ENCODE measurements at regions not wholly inside any gene's neighbourhood (a gene's known extent, or its start where the extent isn't known, plus 50 kb on each side); places are given as distances from the start of the nearest gene placed in this dataset.

DNA sequence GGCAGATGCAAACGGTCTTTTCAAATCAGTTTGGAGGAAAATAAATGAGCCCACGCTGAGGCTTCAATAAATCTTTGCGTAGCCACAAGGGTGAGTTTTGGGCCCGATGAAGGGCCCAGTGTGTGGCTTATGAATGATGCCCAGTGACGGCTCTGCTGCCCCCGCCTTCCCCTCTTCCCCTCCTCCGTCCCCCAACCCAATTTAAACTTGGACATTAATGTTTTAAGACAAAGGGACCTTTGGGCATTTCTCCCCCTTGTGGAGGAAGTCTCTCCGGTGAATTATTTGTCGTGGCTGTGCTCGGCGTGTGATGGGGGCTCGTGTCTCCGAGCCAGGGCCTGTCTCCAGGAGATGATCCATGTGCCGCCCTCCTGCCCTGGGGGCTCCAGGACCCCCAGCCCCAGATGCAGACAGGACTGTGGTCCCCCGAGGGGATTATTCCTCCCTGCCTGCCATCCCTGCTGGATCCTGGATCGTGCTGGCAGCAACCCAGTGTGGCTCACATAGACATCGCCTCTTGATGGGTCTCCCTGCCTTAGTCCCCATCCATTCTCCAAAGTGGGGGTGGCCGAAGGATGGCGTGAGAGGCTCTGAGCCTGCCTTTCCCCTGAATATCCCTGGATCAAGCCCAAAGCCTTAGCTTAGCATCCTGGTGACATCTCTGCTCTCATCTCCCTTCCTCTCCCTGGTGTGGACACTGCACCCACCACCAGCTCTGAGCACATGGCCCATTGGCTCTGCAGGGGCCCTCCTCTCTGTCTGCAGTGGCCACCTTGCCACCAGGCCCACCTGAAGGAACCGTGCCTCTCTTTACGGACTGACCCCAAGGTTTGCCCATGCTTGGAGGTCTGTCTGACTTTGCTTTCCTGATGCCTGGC is 56.4 kb downstream of the SMIM38 start:
- Histone ChIP-seq H3K4me1 (peaks cover 0 to 6% (median 0%) of the 10 kb centered on the region in 9 donors), H3K9me3 (peaks cover 0 to 9% (median 0%) of the 10 kb centered on the region in 11 donors), H3K27me3 (peaks cover 0 to 12% (median 0%) of the 10 kb centered on the region in 7 donors), H3K27ac (no peak overlapping the region), H3K36me3 (no peaks in the 10 kb centered on the region), H3K4me3 (no peak overlapping the region)
- intact Hi-C loops (cut with DNase I) = loop anchor here in 2 of 10 donors (5.0 to 10.0 kb wide), 2 partner anchors 77 to 80 kb away; no protein-coding TSS in a partner anchor
- ATAC-seq (peak in 1 of 8 donors; percentile 26), DNase-seq (no peak)
- WGBS, 2 donors = 42 to 46% methylated on average over 21 of the region's 21 CpGs
- TF ChIP-seq, protein P1, sequence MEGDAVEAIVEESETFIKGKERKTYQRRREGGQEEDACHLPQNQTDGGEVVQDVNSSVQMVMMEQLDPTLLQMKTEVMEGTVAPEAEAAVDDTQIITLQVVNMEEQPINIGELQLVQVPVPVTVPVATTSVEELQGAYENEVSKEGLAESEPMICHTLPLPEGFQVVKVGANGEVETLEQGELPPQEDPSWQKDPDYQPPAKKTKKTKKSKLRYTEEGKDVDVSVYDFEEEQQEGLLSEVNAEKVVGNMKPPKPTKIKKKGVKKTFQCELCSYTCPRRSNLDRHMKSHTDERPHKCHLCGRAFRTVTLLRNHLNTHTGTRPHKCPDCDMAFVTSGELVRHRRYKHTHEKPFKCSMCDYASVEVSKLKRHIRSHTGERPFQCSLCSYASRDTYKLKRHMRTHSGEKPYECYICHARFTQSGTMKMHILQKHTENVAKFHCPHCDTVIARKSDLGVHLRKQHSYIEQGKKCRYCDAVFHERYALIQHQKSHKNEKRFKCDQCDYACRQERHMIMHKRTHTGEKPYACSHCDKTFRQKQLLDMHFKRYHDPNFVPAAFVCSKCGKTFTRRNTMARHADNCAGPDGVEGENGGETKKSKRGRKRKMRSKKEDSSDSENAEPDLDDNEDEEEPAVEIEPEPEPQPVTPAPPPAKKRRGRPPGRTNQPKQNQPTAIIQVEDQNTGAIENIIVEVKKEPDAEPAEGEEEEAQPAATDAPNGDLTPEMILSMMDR (IDR thresholded peaks at IDR 0.05) = peak in 7 of 9 donors; percentile 28 to 51 (median 41)

DNA sequence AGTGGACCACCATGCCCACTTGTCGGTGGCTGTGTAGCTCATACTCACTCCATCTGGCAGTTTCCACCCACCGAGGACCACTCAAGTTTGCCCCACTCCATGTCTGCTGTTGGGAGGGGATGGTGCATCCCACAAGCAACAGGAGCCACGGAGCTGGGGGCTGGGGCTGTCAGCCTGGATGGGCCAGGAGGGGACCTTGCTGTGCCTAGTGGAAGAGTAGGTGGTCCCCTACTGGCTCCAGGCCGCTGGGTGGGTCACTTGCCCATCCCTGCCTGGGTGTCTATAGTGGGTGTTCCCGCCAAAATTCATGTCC is 57.0 kb downstream of the SMIM38 start:
- intact Hi-C loops (cut with DNase I) = loop anchor here in 2 of 10 donors (5.0 to 10.0 kb wide), 2 partner anchors 78 to 80 kb away; no protein-coding TSS in a partner anchor
- 95 to 97% methylated on average over 5 of the region's 5 CpGs for WGBS, 2 donors

DNA sequence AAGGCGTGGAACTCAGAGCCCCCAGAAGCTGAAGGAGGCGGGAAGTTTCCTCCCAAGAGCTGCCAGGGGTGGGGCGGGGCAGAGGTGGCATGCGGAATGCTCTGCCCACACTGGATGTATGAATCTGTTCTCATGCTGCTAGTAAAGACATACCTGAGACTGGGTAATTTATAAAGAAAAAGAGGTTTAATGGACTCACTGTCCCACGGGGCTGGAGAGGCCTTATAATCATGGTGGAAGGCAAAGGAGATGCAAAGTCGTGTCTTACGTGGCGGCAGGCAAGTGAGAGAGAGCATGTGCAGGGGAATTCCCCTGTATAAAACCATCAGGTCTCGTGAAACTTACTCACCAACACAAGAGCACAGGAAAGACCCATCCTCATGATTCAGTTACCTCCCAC is 57.6 kb downstream of the SMIM38 start:
- Histone ChIP-seq H3K27me3 (peaks cover 0 to 12% (median 0%) of the 10 kb centered on the region in 7 donors), H3K4me1 (peaks cover 0 to 10% (median 0%) of the 10 kb centered on the region in 9 donors), H3K9me3 (peaks cover 0 to 3% (median 0%) of the 10 kb centered on the region in 11 donors), H3K4me3 (no peak overlapping the region), H3K27ac (no peak overlapping the region), H3K36me3 (no peaks in the 10 kb centered on the region)
- intact Hi-C loops (cut with DNase I) = loop anchor here in 2 of 10 donors (5.0 to 10.0 kb wide), 2 partner anchors 79 to 81 kb away; no protein-coding TSS in a partner anchor
- ATAC-seq (no peak), DNase-seq (no peak)
- whole genome bisulfite sequencing, 2 donors = 88 to 96% methylated on average over 9 of the region's 9 CpGs
- TF ChIP-seq, protein P1 (IDR thresholded peaks at IDR 0.05) = no peak

More for the DNA sequence above, 57.0 kb downstream of the SMIM38 start:
- DNase-seq (no peak), ATAC-seq (no peak)
- Histone ChIP-seq H3K36me3 (no peaks in the 10 kb centered on the region), H3K9me3 (peaks cover 0 to 9% (median 0%) of the 10 kb centered on the region in 11 donors), H3K4me3 (no peak overlapping the region), H3K27me3 (peaks cover 0 to 12% (median 0%) of the 10 kb centered on the region in 7 donors), H3K27ac (no peak overlapping the region), H3K4me1 (peaks cover 0 to 9% (median 0%) of the 10 kb centered on the region in 9 donors)
- TF ChIP-seq, protein P1 (IDR thresholded peaks at IDR 0.05) = no peak

DNA sequence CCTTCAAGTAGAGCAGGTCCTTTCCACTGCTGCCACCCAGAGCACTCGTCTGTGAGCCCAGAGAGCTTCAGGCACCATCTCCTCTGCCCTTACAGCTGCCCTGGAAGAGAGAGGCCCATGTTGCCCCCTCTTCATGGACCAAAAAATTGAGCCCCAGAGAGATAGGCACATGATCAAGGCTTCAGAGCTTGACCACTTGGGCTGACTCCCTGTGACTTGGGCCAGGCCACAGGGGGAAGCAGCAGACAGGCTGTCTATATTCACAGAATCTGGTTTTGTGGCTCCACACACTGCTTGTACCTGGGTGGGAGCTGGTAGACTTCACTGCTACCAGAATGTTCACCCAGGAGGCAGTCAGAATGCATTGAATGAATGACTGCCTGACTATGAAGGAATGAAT is 58.2 kb downstream of the SMIM38 start:
- Histone ChIP-seq H3K27me3 (peaks cover 0 to 9% (median 0%) of the 10 kb centered on the region in 7 donors), H3K9me3 (no peaks in the 10 kb centered on the region), H3K4me1 (peaks cover 0 to 10% (median 0%) of the 10 kb centered on the region in 9 donors), H3K4me3 (no peak overlapping the region), H3K27ac (no peak overlapping the region), H3K36me3 (no peaks in the 10 kb centered on the region)
- intact Hi-C loops (cut with DNase I) = loop anchor here in 2 of 10 donors (5.0 to 10.0 kb wide), 2 partner anchors 79 to 82 kb away; no protein-coding TSS in a partner anchor
- ATAC-seq (no peak), DNase-seq (no peak)
- TF ChIP-seq, protein P1 (IDR thresholded peaks at IDR 0.05) = no peak
- 94 to 100% methylated on average over 1 of the region's 1 CpG for WGBS, 2 donors

Measured in heart right ventricle (tissue), 16 donors.